NB4 (cell line): ENCODE measurements at regions not wholly inside any gene's neighbourhood (a gene's known extent, or its start where the extent isn't known, plus 50 kb on each side); places are given as distances from the start of the nearest gene placed in this dataset.

Experiments used
- CTCF ChIP-seq: IDR thresholded peaks from one replicate; pipeline ENCODE4 v1.5.1; 2012; ENCODE audit warnings: low read depth, low read length
- MYC ChIP-seq: IDR thresholded peaks from 2 replicates; pipeline ENCODE4 v1.6.1; 2011; ENCODE audit warnings: low read depth, low read length

GRCh38 chr2:225768741-225769140, 369.2 kb downstream of the NYAP2 start:
- TF ChIP-seq CTCF, result no peak
- no peak for TF ChIP-seq MYC
